ENCODE measurements at regions not wholly inside any gene's neighbourhood (a gene's known extent, or its start where the extent isn't known, plus 50 kb on each side); places are given as distances from the start of the nearest gene placed in this dataset.
"Not testable (repeated sequence)": the region's sequence is repeated elsewhere in the genome, so short reads cannot be mapped to it uniquely, and the experiment has no call there.

- Histone ChIP-seq H3K4me1 (ENCODE audit: insufficient read depth, low read length) (no peaks in the 10 kb centered on the region), H3K27me3 (ENCODE audit: control insufficient read depth in 1 of 2, insufficient read depth in 2 of 2, low read length in 2 of 2) (no peaks in the 10 kb centered on the region), H3K36me3 (ENCODE audit: insufficient read depth, low read length) (no peaks in the 10 kb centered on the region), H3K4me3 (ENCODE audit: low read length) (no peak overlapping the region), H3K27ac (ENCODE audit: low read depth in 1 of 2, low read length in 2 of 2) (no peak overlapping the region), H3K9me3 (ENCODE audit: control insufficient read depth in 1 of 2, insufficient read depth in 1 of 2, low read length in 2 of 2) (peaks cover 0 to 3% of the 10 kb centered on the region in 2 experiments)
- H3K4me3 Mint-ChIP-seq: no peak overlapping the region
- H3K36me3 Mint-ChIP-seq (ENCODE audit: low read depth): no peaks in the 10 kb centered on the region
- intact Hi-C loops (cut with DNase I, micrococcal nuclease): no loop called here
- peaks cover 11% of the 10 kb centered on the region for H3K9me3 Mint-ChIP-seq
- TF ChIP-seq CTCF (IDR thresholded peaks at IDR 0.05): no peak
- ATAC-seq (ENCODE audit: poor library complexity) (no peak), DNase-seq (no peak)
- ChIA-PET POLR2A (no interaction called here), CTCF (no interaction called here)
- no peaks in the 10 kb centered on the region for H3K27me3 Mint-ChIP-seq
- no peak overlapping the region for H3K27ac Mint-ChIP-seq
- H3K4me1 Mint-ChIP-seq (ENCODE audit: low read depth): no peaks in the 10 kb centered on the region
Observed at GRCh38 chr3:21195203-21195602, 555.8 kb downstream of the ZNF385D start.

- DNase-seq; H3K4me1 ChIP-seq (ENCODE audit: insufficient read depth, low read length); ATAC-seq (ENCODE audit: poor library complexity); H3K4me1 Mint-ChIP-seq (ENCODE audit: low read depth); H3K36me3 Mint-ChIP-seq (ENCODE audit: low read depth); H3K27me3 ChIP-seq (ENCODE audit: control insufficient read depth in 1 of 2, insufficient read depth in 2 of 2, low read length in 2 of 2); H3K9me3 Mint-ChIP-seq; intact Hi-C loops (cut with DNase I, micrococcal nuclease); H3K4me3 ChIP-seq (ENCODE audit: low read length); H3K9me3 ChIP-seq (ENCODE audit: control insufficient read depth in 1 of 2, insufficient read depth in 1 of 2, low read length in 2 of 2); H3K27ac Mint-ChIP-seq; H3K27ac ChIP-seq (ENCODE audit: low read depth in 1 of 2, low read length in 2 of 2); CTCF ChIA-PET; POLR2A ChIA-PET; H3K36me3 ChIP-seq (ENCODE audit: insufficient read depth, low read length); H3K4me3 Mint-ChIP-seq; H3K27me3 Mint-ChIP-seq: not testable (repeated sequence)
Observed at GRCh38 chr3:21194036-21194435, 557.0 kb downstream of the ZNF385D start.

- DNase-seq (no peak), ATAC-seq (ENCODE audit: poor library complexity) (no peak)
- Mint-ChIP-seq H3K36me3 (ENCODE audit: low read depth) (no peaks in the 10 kb centered on the region), H3K9me3 (peaks cover 3% of the 10 kb centered on the region), H3K4me3 (no peak overlapping the region), H3K27ac (no peak overlapping the region), H3K27me3 (no peaks in the 10 kb centered on the region), H3K4me1 (ENCODE audit: low read depth) (no peaks in the 10 kb centered on the region)
- Histone ChIP-seq H3K27ac (ENCODE audit: low read depth in 1 of 2, low read length in 2 of 2) (no peak overlapping the region), H3K4me3 (ENCODE audit: low read length) (no peak overlapping the region), H3K4me1 (ENCODE audit: insufficient read depth, low read length) (no peaks in the 10 kb centered on the region), H3K36me3 (ENCODE audit: insufficient read depth, low read length) (no peaks in the 10 kb centered on the region), H3K27me3 (ENCODE audit: control insufficient read depth in 1 of 2, insufficient read depth in 2 of 2, low read length in 2 of 2) (no peaks in the 10 kb centered on the region), H3K9me3 (ENCODE audit: control insufficient read depth in 1 of 2, insufficient read depth in 1 of 2, low read length in 2 of 2) (peaks cover 0 to 4% of the 10 kb centered on the region in 2 experiments)
- CTCF ChIA-PET: no interaction called here
- POLR2A ChIA-PET: no interaction called here
- intact Hi-C loops (cut with DNase I, micrococcal nuclease): no loop called here
- TF ChIP-seq CTCF (IDR thresholded peaks at IDR 0.05): no peak
Observed at GRCh38 chr3:21188459-21188858, 562.6 kb downstream of the ZNF385D start.

GRCh38 chr3:21185816-21186314, 565.1 kb downstream of the ZNF385D start:
- Mint-ChIP-seq H3K27me3 (no peaks in the 10 kb centered on the region), H3K4me3 (no peak overlapping the region), H3K9me3 (peaks cover 3% of the 10 kb centered on the region), H3K36me3 (ENCODE audit: low read depth) (no peaks in the 10 kb centered on the region), H3K27ac (no peak overlapping the region), H3K4me1 (ENCODE audit: low read depth) (no peaks in the 10 kb centered on the region)
- no peak for ATAC-seq (ENCODE audit: poor library complexity)
- CTCF ChIA-PET: no interaction called here
- POLR2A ChIA-PET: no interaction called here
- no peak overlapping the region for H3K4me3 ChIP-seq (ENCODE audit: low read length)
- intact Hi-C loops (cut with DNase I, micrococcal nuclease): no loop called here
- TF ChIP-seq CTCF (IDR thresholded peaks at IDR 0.05): no peak
- H3K27ac ChIP-seq (ENCODE audit: low read depth in 1 of 2, low read length in 2 of 2): no peak overlapping the region
- no peaks in the 10 kb centered on the region for H3K27me3 ChIP-seq (ENCODE audit: control insufficient read depth in 1 of 2, insufficient read depth in 2 of 2, low read length in 2 of 2)
- H3K4me1 ChIP-seq (ENCODE audit: insufficient read depth, low read length): no peaks in the 10 kb centered on the region
- no peaks in the 10 kb centered on the region for H3K36me3 ChIP-seq (ENCODE audit: insufficient read depth, low read length)
- no peak for DNase-seq
- H3K9me3 ChIP-seq (ENCODE audit: control insufficient read depth in 1 of 2, insufficient read depth in 1 of 2, low read length in 2 of 2): peaks cover 0 to 4% of the 10 kb centered on the region in 2 experiments
